Activated naive CD4-positive, alpha-beta T cell treated with anti-CD3 and anti-CD28 coated beads for 36 hours (primary cell): ENCODE measurements at regions not wholly inside any gene's neighbourhood (a gene's known extent, or its start where the extent isn't known, plus 50 kb on each side); places are given as distances from the start of the nearest gene placed in this dataset.

ENCODE experiments used
- CTCF ChIA-PET: fragments of 350-600 bp; sonication (Branson Sonifier 250); formaldehyde crosslinking; loops from one replicate; lab custom pipeline; 2021; ENCODE audit warnings: antibody characterized with exemption; lab: Charles Lee
- DNase-seq: peaks from one replicate; pipeline ENCODE4 v3.0.0-alpha.2; 2020
- H3K27ac Mint-ChIP-seq: one replicate; pipeline ENCODE4 v1.8.0; 2021; ENCODE audit warnings: mild to moderate bottlenecking, mixed read lengths
- H3K27me3 Mint-ChIP-seq: one replicate; pipeline ENCODE4 v1.8.0; 2021; ENCODE audit warnings: low read depth, mixed read lengths
- H3K36me3 Mint-ChIP-seq: one replicate; pipeline ENCODE4 v1.8.0; 2021; ENCODE audit warnings: low read depth, mixed read lengths
- H3K4me1 Mint-ChIP-seq: one replicate; pipeline ENCODE4 v1.8.0; 2021; ENCODE audit warnings: low read depth, mixed read lengths
- H3K4me3 Mint-ChIP-seq: one replicate; pipeline ENCODE4 v1.8.0; 2021; ENCODE audit warnings: mild to moderate bottlenecking, moderate library complexity, mixed read lengths
- H3K9me3 Mint-ChIP-seq: one replicate; pipeline ENCODE4 v1.8.0; 2021; ENCODE audit warnings: mixed read lengths
- intact Hi-C: fragments of 100-400 bp; cut with micrococcal nuclease; formaldehyde crosslinking; loops from one replicate; pipeline ENCODE4 v1.15.1; 2023

GRCh38 chr3:81261996-81262395 is 499.4 kb downstream of the GBE1 start:
- Mint-ChIP-seq H3K27ac (no peak overlapping the region), H3K4me1 (no peaks in the 10 kb centered on the region), H3K4me3 (no peak overlapping the region), H3K9me3 (no peaks in the 10 kb centered on the region), H3K27me3 (no peaks in the 10 kb centered on the region), H3K36me3 (no peaks in the 10 kb centered on the region)
- CTCF ChIA-PET, result no interaction called here
- intact Hi-C loops, result no loop called here
- no peak for DNase-seq

GRCh38 chr3:81255463-81255862 is 506.0 kb downstream of the GBE1 start:
- H3K27me3 Mint-ChIP-seq, result no peaks in the 10 kb centered on the region
- no peak overlapping the region for H3K4me3 Mint-ChIP-seq
- intact Hi-C loops, result no loop called here
- no peak for DNase-seq
- no peaks in the 10 kb centered on the region for H3K36me3 Mint-ChIP-seq
- CTCF ChIA-PET, result no interaction called here
- no peaks in the 10 kb centered on the region for H3K9me3 Mint-ChIP-seq
- H3K27ac Mint-ChIP-seq, result no peak overlapping the region
- H3K4me1 Mint-ChIP-seq, result no peaks in the 10 kb centered on the region

GRCh38 chr3:81251096-81251495 is 510.3 kb downstream of the GBE1 start:
- intact Hi-C loops, result no loop called here

GRCh38 chr3:81249540-81250029 is 511.9 kb downstream of the GBE1 start:
- no peak overlapping the region for H3K4me3 Mint-ChIP-seq
- H3K27ac Mint-ChIP-seq, result no peak overlapping the region
- H3K27me3 Mint-ChIP-seq, result no peaks in the 10 kb centered on the region
- no peaks in the 10 kb centered on the region for H3K4me1 Mint-ChIP-seq
- intact Hi-C loops, result no loop called here
- CTCF ChIA-PET, result no interaction called here
- no peaks in the 10 kb centered on the region for H3K9me3 Mint-ChIP-seq
- DNase-seq, result no peak
- no peaks in the 10 kb centered on the region for H3K36me3 Mint-ChIP-seq

More at GRCh38 chr3:81251096-81251495, 510.3 kb downstream of the GBE1 start:
- Mint-ChIP-seq H3K4me3 (no peak overlapping the region), H3K4me1 (no peaks in the 10 kb centered on the region), H3K27ac (no peak overlapping the region), H3K27me3 (no peaks in the 10 kb centered on the region), H3K36me3 (no peaks in the 10 kb centered on the region), H3K9me3 (no peaks in the 10 kb centered on the region)
- DNase-seq, result no peak
- CTCF ChIA-PET, result no interaction called here

- Mint-ChIP-seq H3K36me3 (no peaks in the 10 kb centered on the region), H3K4me3 (no peak overlapping the region), H3K27ac (no peak overlapping the region), H3K27me3 (no peaks in the 10 kb centered on the region), H3K4me1 (no peaks in the 10 kb centered on the region), H3K9me3 (no peaks in the 10 kb centered on the region)
- CTCF ChIA-PET, result no interaction called here
- intact Hi-C loops, result no loop called here
- no peak for DNase-seq
Measured at GRCh38 chr3:81245501-81245900, 515.9 kb downstream of the GBE1 start.

- H3K9me3 Mint-ChIP-seq, result no peaks in the 10 kb centered on the region
- no peaks in the 10 kb centered on the region for H3K27me3 Mint-ChIP-seq
- CTCF ChIA-PET, result no interaction called here
- DNase-seq, result no peak
- no peaks in the 10 kb centered on the region for H3K36me3 Mint-ChIP-seq
- H3K4me1 Mint-ChIP-seq, result no peaks in the 10 kb centered on the region
- H3K4me3 Mint-ChIP-seq, result no peak overlapping the region
- intact Hi-C loops, result no loop called here
- no peak overlapping the region for H3K27ac Mint-ChIP-seq
Measured at GRCh38 chr3:81245043-81245442, 516.4 kb downstream of the GBE1 start.

- Mint-ChIP-seq H3K27me3 (no peaks in the 10 kb centered on the region), H3K9me3 (no peaks in the 10 kb centered on the region), H3K4me1 (no peaks in the 10 kb centered on the region), H3K36me3 (no peaks in the 10 kb centered on the region), H3K4me3 (no peak overlapping the region), H3K27ac (no peak overlapping the region)
- no peak for DNase-seq
- intact Hi-C loops, result loop anchor here (5.0 kb wide), 1 partner anchor 1722 kb away; no protein-coding TSS in a partner anchor
- CTCF ChIA-PET, result no interaction called here
Measured at GRCh38 chr3:81244231-81244630, 517.2 kb downstream of the GBE1 start.

GRCh38 chr3:81242871-81243270 is 518.6 kb downstream of the GBE1 start:
- no peaks in the 10 kb centered on the region for H3K36me3 Mint-ChIP-seq
- intact Hi-C loops, result loop anchor here (5.0 kb wide), 1 partner anchor 1721 kb away; no protein-coding TSS in a partner anchor
- H3K4me3 Mint-ChIP-seq, result no peak overlapping the region
- DNase-seq, result no peak
- no peaks in the 10 kb centered on the region for H3K27me3 Mint-ChIP-seq
- no peak overlapping the region for H3K27ac Mint-ChIP-seq
- H3K9me3 Mint-ChIP-seq, result no peaks in the 10 kb centered on the region
- no peaks in the 10 kb centered on the region for H3K4me1 Mint-ChIP-seq
- CTCF ChIA-PET, result no interaction called here

- Mint-ChIP-seq H3K36me3 (no peaks in the 10 kb centered on the region), H3K9me3 (no peaks in the 10 kb centered on the region), H3K4me3 (no peak overlapping the region), H3K4me1 (no peaks in the 10 kb centered on the region), H3K27me3 (no peaks in the 10 kb centered on the region), H3K27ac (no peak overlapping the region)
- CTCF ChIA-PET, result no interaction called here
- no peak for DNase-seq
- intact Hi-C loops, result no loop called here
Measured at GRCh38 chr3:81237181-81237580, 524.3 kb downstream of the GBE1 start.

GRCh38 chr3:81218023-81218422 is 543.4 kb downstream of the GBE1 start:
- DNase-seq, result no peak
- CTCF ChIA-PET, result no interaction called here
- intact Hi-C loops, result no loop called here
- no peak overlapping the region for H3K4me3 Mint-ChIP-seq
- H3K9me3 Mint-ChIP-seq, result peaks cover 2% of the 10 kb centered on the region
- H3K27me3 Mint-ChIP-seq, result no peaks in the 10 kb centered on the region
- H3K4me1 Mint-ChIP-seq, result no peaks in the 10 kb centered on the region
- H3K27ac Mint-ChIP-seq, result no peak overlapping the region
- no peaks in the 10 kb centered on the region for H3K36me3 Mint-ChIP-seq

GRCh38 chr3:81217101-81217500 is 544.3 kb downstream of the GBE1 start:
- no peaks in the 10 kb centered on the region for H3K4me1 Mint-ChIP-seq
- DNase-seq, result no peak
- no peak overlapping the region for H3K27ac Mint-ChIP-seq
- H3K27me3 Mint-ChIP-seq, result no peaks in the 10 kb centered on the region
- H3K9me3 Mint-ChIP-seq, result peaks cover 2% of the 10 kb centered on the region
- CTCF ChIA-PET, result no interaction called here
- H3K36me3 Mint-ChIP-seq, result no peaks in the 10 kb centered on the region
- intact Hi-C loops, result no loop called here
- no peak overlapping the region for H3K4me3 Mint-ChIP-seq

- no peak for DNase-seq
- H3K4me3 Mint-ChIP-seq, result no peak overlapping the region
- H3K27ac Mint-ChIP-seq, result no peak overlapping the region
- H3K4me1 Mint-ChIP-seq, result no peaks in the 10 kb centered on the region
- CTCF ChIA-PET, result no interaction called here
- H3K27me3 Mint-ChIP-seq, result no peaks in the 10 kb centered on the region
- intact Hi-C loops, result no loop called here
- H3K36me3 Mint-ChIP-seq, result no peaks in the 10 kb centered on the region
- peaks cover 4% of the 10 kb centered on the region for H3K9me3 Mint-ChIP-seq
Measured at GRCh38 chr3:81216192-81216591, 545.3 kb downstream of the GBE1 start.

- DNase-seq, result no peak
- Mint-ChIP-seq H3K27ac (no peak overlapping the region), H3K36me3 (no peaks in the 10 kb centered on the region), H3K4me1 (no peaks in the 10 kb centered on the region), H3K4me3 (no peak overlapping the region), H3K9me3 (peaks cover 4% of the 10 kb centered on the region), H3K27me3 (no peaks in the 10 kb centered on the region)
- intact Hi-C loops, result no loop called here
- CTCF ChIA-PET, result no interaction called here
Measured at GRCh38 chr3:81214631-81215030, 546.8 kb downstream of the GBE1 start.

GRCh38 chr3:81199587-81199986 is 561.9 kb downstream of the GBE1 start:
- H3K4me3 Mint-ChIP-seq, result no peak overlapping the region
- DNase-seq, result no peak
- CTCF ChIA-PET, result no interaction called here
- intact Hi-C loops, result no loop called here
- H3K27ac Mint-ChIP-seq, result no peak overlapping the region
- H3K9me3 Mint-ChIP-seq, result no peaks in the 10 kb centered on the region
- H3K4me1 Mint-ChIP-seq, result no peaks in the 10 kb centered on the region
- H3K36me3 Mint-ChIP-seq, result no peaks in the 10 kb centered on the region
- H3K27me3 Mint-ChIP-seq, result no peaks in the 10 kb centered on the region
